B cell (primary cell): ENCODE measurements at regions not wholly inside any gene's neighbourhood (a gene's known extent, or its start where the extent isn't known, plus 50 kb on each side); places are given as distances from the start of the nearest gene placed in this dataset.

Source experiments
- ATAC-seq: fragments of 200-7000 bp; cut with Tn5 transposase; one replicate; pipeline ENCODE4 v1.10.0; 2021; ENCODE audit warnings: low read depth, mild to moderate bottlenecking, moderate number of reproducible peaks, moderate library complexity
- CTCF ChIA-PET: fragments of 350-600 bp; sonication (Branson Sonifier 250); formaldehyde crosslinking; loops from one replicate; lab custom pipeline; 2021; ENCODE audit warnings: antibody characterized with exemption, inconsistent platforms; lab: Charles Lee
- POLR2A ChIA-PET: fragments of 350-600 bp; sonication (Branson Sonifier 250); formaldehyde crosslinking; loops from one replicate; lab custom pipeline; 2021; ENCODE audit warnings: antibody characterized with exemption; lab: Charles Lee
- DNase-seq: peaks from one replicate; pipeline ENCODE4 v3.0.0; 2013
- H2AFZ ChIP-seq: 2 replicates; pipeline ENCODE4 v1.6.1; 2012; ENCODE audit warnings: mild to moderate bottlenecking, low read depth, low read length; ENCODE audit not compliant: insufficient read depth, poor library complexity, severe bottlenecking
- H3K27ac ChIP-seq, 2 donors: 1 replicate in 1 of 2; 2 replicates in 1 of 2; pipeline ENCODE4 v1.5.1; 2012 to 2013; ENCODE audit warnings: low read length in 2 of 2, mild to moderate bottlenecking in 2 of 2, moderate library complexity in 1 of 2
- H3K27me3 ChIP-seq, 4 experiments: fragments of 200-600 bp in 1 of 4; sonication (generic) in 1 of 4; replicated peaks in 1 of 4; 1 replicate in 2 of 4; 2 replicates in 2 of 4; pipeline versions ENCODE4 v1.6.1 to v1.7.0; 2013 to 2016; ENCODE audit warnings: low read length in 3 of 4, mild to moderate bottlenecking in 2 of 4, mixed read lengths in 1 of 4, moderate library complexity in 1 of 4; ENCODE audit not compliant: insufficient read depth in 4 of 4, control insufficient read depth in 3 of 4; ENCODE audit errors: control extremely low read depth in 1 of 4
- H3K36me3 ChIP-seq, 2 experiments: replicated peaks in 1 of 2; 1 replicate in 1 of 2; 2 replicates in 1 of 2; pipeline versions ENCODE4 v1.6.1 to v1.7.1; 2013; ENCODE audit warnings: low read length in 1 of 2; ENCODE audit not compliant: insufficient read depth in 2 of 2, control insufficient read depth in 1 of 2; ENCODE audit errors: control extremely low read depth in 1 of 2, extremely low read depth in 1 of 2
- H3K4me1 ChIP-seq, 2 donors: fragments of 200-600 bp in 1 of 2; sonication (generic) in 1 of 2; 1 replicate in 1 of 2; 2 replicates in 1 of 2; pipeline versions ENCODE4 v1.5.1 to v1.6.1; 2013 to 2017; ENCODE audit warnings: low read length in 2 of 2; ENCODE audit not compliant: control insufficient read depth in 2 of 2, insufficient read depth in 2 of 2
- H3K4me2 ChIP-seq: replicated peaks from 2 replicates; pipeline ENCODE3; 2012; ENCODE audit warnings: mild to moderate bottlenecking, low read depth, low read length; ENCODE audit not compliant: poor library complexity, severe bottlenecking
- H3K4me3 ChIP-seq, 5 experiments: fragments of 200-600 bp in 1 of 5; sonication (generic) in 1 of 5; 1 replicate in 3 of 5; 2 replicates in 2 of 5; pipeline versions ENCODE4 v1.5.1 to v1.7.0; 2011 to 2016; ENCODE audit warnings: low read length in 4 of 5, mild to moderate bottlenecking in 4 of 5, low read depth in 2 of 5, control low read depth in 1 of 5, moderate library complexity in 1 of 5; ENCODE audit not compliant: insufficient read depth in 1 of 5; ENCODE audit errors: control extremely low read depth in 1 of 5, extremely low read depth in 1 of 5
- H3K79me2 ChIP-seq: fragments of 200-600 bp; sonication (generic); one replicate; pipeline ENCODE4 v1.6.0; 2016; ENCODE audit warnings: low read length; ENCODE audit not compliant: control insufficient read depth, insufficient read depth
- H3K9ac ChIP-seq: fragments of 200-600 bp; sonication (generic); 2 replicates; pipeline ENCODE4 v1.6.1; 2017; ENCODE audit warnings: mild to moderate bottlenecking, low read length, moderate library complexity
- H3K9me3 ChIP-seq, 3 donors: one replicate each; pipeline versions ENCODE4 v1.6.1 to v1.7.1; 2013; ENCODE audit warnings: low read length in 2 of 3; ENCODE audit not compliant: control insufficient read depth in 2 of 3, insufficient read depth in 1 of 3; ENCODE audit errors: control extremely low read depth in 1 of 3
- H4K20me1 ChIP-seq: 2 replicates; pipeline ENCODE4 v1.6.0; 2012; ENCODE audit warnings: mild to moderate bottlenecking, low read length; ENCODE audit not compliant: insufficient read depth, control insufficient read depth, poor library complexity, severe bottlenecking
- H3K27ac Mint-ChIP-seq: one replicate; pipeline ENCODE4 v1.8.0; 2021; ENCODE audit warnings: mixed read lengths
- H3K27me3 Mint-ChIP-seq: one replicate; pipeline ENCODE4 v1.8.0; 2021; ENCODE audit warnings: mixed read lengths
- H3K4me1 Mint-ChIP-seq: one replicate; pipeline ENCODE4 v1.8.0; 2021; ENCODE audit warnings: mixed read lengths
- H3K4me3 Mint-ChIP-seq: one replicate; pipeline ENCODE4 v1.8.0; 2021; ENCODE audit warnings: mixed read lengths
- H3K9me3 Mint-ChIP-seq: one replicate; pipeline ENCODE4 v1.8.0; 2022; ENCODE audit warnings: mixed read lengths; ENCODE audit not compliant: insufficient read depth
- EZH2 ChIP-seq: IDR thresholded peaks from 2 replicates; pipeline ENCODE4 v1.6.1; 2012; ENCODE audit warnings: borderline replicate concordance, low read depth, mild to moderate bottlenecking, moderate library complexity, low read length; ENCODE audit not compliant: insufficient read depth, poor library complexity, severe bottlenecking
- WGBS: methylation state at CpG from one replicate; pipeline ENCODE4 v1.1.5; 2013; ENCODE audit warnings: missing lambda C conversion rate; ENCODE audit not compliant: insufficient coverage; 5-methylcytosine and 5-hydroxymethylcytosine counted together
- intact Hi-C: fragments of 100-400 bp; cut with micrococcal nuclease; formaldehyde crosslinking; loops from one replicate; pipeline ENCODE4 v1.10.0; 2022
- TF ChIP-seq, protein P1 (sequence below): fragments of 200-600 bp; IDR thresholded peaks from one replicate; pipeline ENCODE4 v1.8.0; 2022; ENCODE audit warnings: antibody characterized with exemption, mild to moderate bottlenecking

- Histone ChIP-seq H3K79me2 (no peaks in the 10 kb centered on the region), H3K27me3 (peaks cover 0 to 15% (median 4%) of the 10 kb centered on the region in 4 experiments), H3K36me3 (no peaks in the 10 kb centered on the region), H3K9ac (no peak overlapping the region), H4K20me1 (no peaks in the 10 kb centered on the region), H3K9me3 (peaks cover 0 to 16% (median 3%) of the 10 kb centered on the region in 3 donors), H3K4me3 (no peak overlapping the region), H3K27ac (no peak overlapping the region), H3K4me1 (no peaks in the 10 kb centered on the region), H2AFZ (no peak overlapping the region), H3K4me2 (no peak overlapping the region)
- H3K27ac Mint-ChIP-seq, result no peak overlapping the region
- ATAC-seq (no peak), DNase-seq (no peak)
- POLR2A ChIA-PET, result no interaction called here
- 94% methylated on average over 6 of the region's 11 CpGs for WGBS
- no peaks in the 10 kb centered on the region for H3K4me1 Mint-ChIP-seq
- intact Hi-C loops, result no loop called here
- peaks cover 6% of the 10 kb centered on the region for H3K9me3 Mint-ChIP-seq
- TF ChIP-seq, protein P1, sequence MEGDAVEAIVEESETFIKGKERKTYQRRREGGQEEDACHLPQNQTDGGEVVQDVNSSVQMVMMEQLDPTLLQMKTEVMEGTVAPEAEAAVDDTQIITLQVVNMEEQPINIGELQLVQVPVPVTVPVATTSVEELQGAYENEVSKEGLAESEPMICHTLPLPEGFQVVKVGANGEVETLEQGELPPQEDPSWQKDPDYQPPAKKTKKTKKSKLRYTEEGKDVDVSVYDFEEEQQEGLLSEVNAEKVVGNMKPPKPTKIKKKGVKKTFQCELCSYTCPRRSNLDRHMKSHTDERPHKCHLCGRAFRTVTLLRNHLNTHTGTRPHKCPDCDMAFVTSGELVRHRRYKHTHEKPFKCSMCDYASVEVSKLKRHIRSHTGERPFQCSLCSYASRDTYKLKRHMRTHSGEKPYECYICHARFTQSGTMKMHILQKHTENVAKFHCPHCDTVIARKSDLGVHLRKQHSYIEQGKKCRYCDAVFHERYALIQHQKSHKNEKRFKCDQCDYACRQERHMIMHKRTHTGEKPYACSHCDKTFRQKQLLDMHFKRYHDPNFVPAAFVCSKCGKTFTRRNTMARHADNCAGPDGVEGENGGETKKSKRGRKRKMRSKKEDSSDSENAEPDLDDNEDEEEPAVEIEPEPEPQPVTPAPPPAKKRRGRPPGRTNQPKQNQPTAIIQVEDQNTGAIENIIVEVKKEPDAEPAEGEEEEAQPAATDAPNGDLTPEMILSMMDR, result no peak
- TF ChIP-seq EZH2, result no peak
- CTCF ChIA-PET, result no interaction called here
- peaks cover 39% of the 10 kb centered on the region for H3K27me3 Mint-ChIP-seq
- H3K4me3 Mint-ChIP-seq, result no peak overlapping the region
Observed at GRCh38 chr11:116657842-116658825, 114.7 kb downstream of the BUD13 start.

DNA sequence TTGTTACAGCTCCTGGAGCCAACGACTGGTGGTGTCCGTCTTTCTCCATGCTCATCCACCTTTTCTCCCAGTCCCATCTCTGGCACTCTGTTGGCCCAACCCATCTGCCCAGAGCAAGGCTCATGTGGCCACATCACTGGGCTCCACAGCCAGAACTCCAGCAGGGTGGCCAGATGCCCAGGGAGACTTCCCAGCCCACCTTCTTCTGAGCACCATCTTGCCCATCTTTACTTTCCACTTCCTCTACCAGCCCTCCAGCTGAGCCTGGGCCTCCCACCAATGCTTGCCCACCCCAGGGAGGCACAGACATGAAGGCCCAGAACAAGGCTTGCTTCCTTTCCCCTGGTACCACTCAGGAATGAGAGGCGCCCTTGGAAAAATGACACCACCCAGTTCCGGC lies 116.8 kb downstream of the BUD13 start:
- no peaks in the 10 kb centered on the region for H3K4me1 Mint-ChIP-seq
- H3K4me3 Mint-ChIP-seq, result no peak overlapping the region
- Histone ChIP-seq H2AFZ (no peak overlapping the region), H3K4me2 (no peak overlapping the region), H3K27me3 (peaks cover 0 to 16% (median 0%) of the 10 kb centered on the region in 4 experiments), H3K79me2 (no peaks in the 10 kb centered on the region), H3K9ac (no peak overlapping the region), H3K4me1 (no peaks in the 10 kb centered on the region), H3K36me3 (no peaks in the 10 kb centered on the region), H4K20me1 (no peaks in the 10 kb centered on the region), H3K4me3 (no peak overlapping the region), H3K9me3 (peaks cover 0 to 16% (median 3%) of the 10 kb centered on the region in 3 donors), H3K27ac (no peak overlapping the region)
- ChIA-PET POLR2A (no interaction called here), CTCF (interaction anchor here (0.7 kb wide), 1 partner anchor 22 kb away, joined by 5 read pairs; no protein-coding TSS in a partner anchor)
- TF ChIP-seq EZH2, result no peak
- TF ChIP-seq, protein P1, result no peak
- ATAC-seq (no peak), DNase-seq (no peak)
- intact Hi-C loops, result no loop called here
- H3K27me3 Mint-ChIP-seq, result peaks cover 33% of the 10 kb centered on the region
- 96% methylated on average over 3 of the region's 4 CpGs for WGBS
- no peak overlapping the region for H3K27ac Mint-ChIP-seq
- peaks cover 6% of the 10 kb centered on the region for H3K9me3 Mint-ChIP-seq
